ENCODE measurements at regions not wholly inside any gene's neighbourhood (a gene's known extent, or its start where the extent isn't known, plus 50 kb on each side); places are given as distances from the start of the nearest gene placed in this dataset.

GRCh38 chr1:69403756-69404320 lies 163.9 kb upstream of the LRRC7 start:
- CTCF ChIA-PET, result no interaction called here

DNA sequence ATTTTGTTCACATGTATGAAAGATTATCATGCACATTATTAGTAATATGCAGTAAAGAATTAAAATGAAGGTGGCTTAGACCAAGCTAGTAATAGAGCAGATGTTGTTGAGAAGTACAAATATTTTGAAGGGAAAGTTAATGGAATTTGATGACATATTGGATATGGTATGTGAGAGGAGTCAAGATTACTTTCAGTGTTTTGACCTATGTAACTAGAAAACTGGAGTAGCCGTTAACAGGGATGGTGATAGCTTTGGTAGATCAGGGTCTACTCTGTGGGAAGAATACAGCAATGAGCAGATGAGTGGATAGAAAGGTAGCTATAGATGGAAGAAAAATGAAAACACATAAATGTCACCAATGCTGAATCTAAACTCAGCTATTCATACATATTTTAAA lies 163.2 kb upstream of the LRRC7 start:
- Mint-ChIP-seq H3K4me3 (no peak overlapping the region), H3K36me3 (ENCODE audit: low read depth) (no peaks in the 10 kb centered on the region), H3K27me3 (no peaks in the 10 kb centered on the region), H3K4me1 (no peaks in the 10 kb centered on the region), H3K9me3 (peaks cover 5% of the 10 kb centered on the region), H3K27ac (no peak overlapping the region)
- ATAC-seq (ENCODE audit: low read depth) (no peak), DNase-seq (no peak)
- TF ChIP-seq, protein P1, sequence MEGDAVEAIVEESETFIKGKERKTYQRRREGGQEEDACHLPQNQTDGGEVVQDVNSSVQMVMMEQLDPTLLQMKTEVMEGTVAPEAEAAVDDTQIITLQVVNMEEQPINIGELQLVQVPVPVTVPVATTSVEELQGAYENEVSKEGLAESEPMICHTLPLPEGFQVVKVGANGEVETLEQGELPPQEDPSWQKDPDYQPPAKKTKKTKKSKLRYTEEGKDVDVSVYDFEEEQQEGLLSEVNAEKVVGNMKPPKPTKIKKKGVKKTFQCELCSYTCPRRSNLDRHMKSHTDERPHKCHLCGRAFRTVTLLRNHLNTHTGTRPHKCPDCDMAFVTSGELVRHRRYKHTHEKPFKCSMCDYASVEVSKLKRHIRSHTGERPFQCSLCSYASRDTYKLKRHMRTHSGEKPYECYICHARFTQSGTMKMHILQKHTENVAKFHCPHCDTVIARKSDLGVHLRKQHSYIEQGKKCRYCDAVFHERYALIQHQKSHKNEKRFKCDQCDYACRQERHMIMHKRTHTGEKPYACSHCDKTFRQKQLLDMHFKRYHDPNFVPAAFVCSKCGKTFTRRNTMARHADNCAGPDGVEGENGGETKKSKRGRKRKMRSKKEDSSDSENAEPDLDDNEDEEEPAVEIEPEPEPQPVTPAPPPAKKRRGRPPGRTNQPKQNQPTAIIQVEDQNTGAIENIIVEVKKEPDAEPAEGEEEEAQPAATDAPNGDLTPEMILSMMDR (IDR thresholded peaks at IDR 0.05), result no peak
- intact Hi-C loops (cut with micrococcal nuclease), result no loop called here
- ChIA-PET CTCF (no interaction called here), POLR2A (no interaction called here)

More at GRCh38 chr1:69403756-69404320, 163.9 kb upstream of the LRRC7 start:
- POLR2A ChIA-PET, result no interaction called here
- no peak for DNase-seq
- ATAC-seq (ENCODE audit: low read depth), result no peak
- H3K27me3 Mint-ChIP-seq, result no peaks in the 10 kb centered on the region
- intact Hi-C loops (cut with micrococcal nuclease), result no loop called here
- no peak overlapping the region for H3K27ac Mint-ChIP-seq
- TF ChIP-seq, protein P1 (IDR thresholded peaks at IDR 0.05), result no peak
- H3K4me1 Mint-ChIP-seq, result no peaks in the 10 kb centered on the region
- peaks cover 5% of the 10 kb centered on the region for H3K9me3 Mint-ChIP-seq
- no peaks in the 10 kb centered on the region for H3K36me3 Mint-ChIP-seq (ENCODE audit: low read depth)
- no peak overlapping the region for H3K4me3 Mint-ChIP-seq

GRCh38 chr1:69406244-69406643 lies 161.5 kb upstream of the LRRC7 start:
- Mint-ChIP-seq H3K27ac (no peak overlapping the region), H3K36me3 (ENCODE audit: low read depth) (no peaks in the 10 kb centered on the region), H3K27me3 (no peaks in the 10 kb centered on the region), H3K9me3 (peaks cover 5% of the 10 kb centered on the region), H3K4me1 (no peaks in the 10 kb centered on the region), H3K4me3 (no peak overlapping the region)
- POLR2A ChIA-PET, result no interaction called here
- ATAC-seq (ENCODE audit: low read depth) (no peak), DNase-seq (no peak)
- CTCF ChIA-PET, result no interaction called here
- intact Hi-C loops (cut with micrococcal nuclease), result no loop called here
- TF ChIP-seq, protein P1 (IDR thresholded peaks at IDR 0.05), result no peak

GRCh38 chr1:69409731-69410456 lies 157.8 kb upstream of the LRRC7 start:
- intact Hi-C loops (cut with micrococcal nuclease), result no loop called here
- POLR2A ChIA-PET, result no interaction called here
- Mint-ChIP-seq H3K4me3 (no peak overlapping the region), H3K36me3 (ENCODE audit: low read depth) (no peaks in the 10 kb centered on the region), H3K4me1 (no peaks in the 10 kb centered on the region), H3K9me3 (peaks cover 11% of the 10 kb centered on the region), H3K27ac (no peak overlapping the region), H3K27me3 (no peaks in the 10 kb centered on the region)
- ATAC-seq (ENCODE audit: low read depth) (no peak), DNase-seq (no peak)
- CTCF ChIA-PET, result no interaction called here
- TF ChIP-seq, protein P1 (IDR thresholded peaks at IDR 0.05), result no peak

GRCh38 chr1:69410457-69410850 lies 157.3 kb upstream of the LRRC7 start:
- Mint-ChIP-seq H3K4me3 (no peak overlapping the region), H3K9me3 (peaks cover 11% of the 10 kb centered on the region), H3K27ac (no peak overlapping the region), H3K27me3 (no peaks in the 10 kb centered on the region), H3K36me3 (ENCODE audit: low read depth) (no peaks in the 10 kb centered on the region), H3K4me1 (no peaks in the 10 kb centered on the region)
- ATAC-seq (ENCODE audit: low read depth) (no peak), DNase-seq (no peak)
- TF ChIP-seq, protein P1 (IDR thresholded peaks at IDR 0.05), result no peak
- CTCF ChIA-PET, result no interaction called here
- intact Hi-C loops (cut with micrococcal nuclease), result no loop called here
- POLR2A ChIA-PET, result no interaction called here

Data from activated B cell treated with CpG ODN at 0.5 μM for 24 hours (primary cell).